Hepatocyte (in vitro differentiated cells): ENCODE measurements at regions not wholly inside any gene's neighbourhood (a gene's known extent, or its start where the extent isn't known, plus 50 kb on each side); places are given as distances from the start of the nearest gene placed in this dataset.

Experiments used
- DNase-seq: peaks from one replicate; pipeline ENCODE4 v3.0.0-alpha.2; 2016; ENCODE audit warnings: low spot score
- H2AFZ ChIP-seq: fragments of 200-600 bp; sonication (generic); 2 replicates; pipeline ENCODE4 v1.6.0; 2016; ENCODE audit warnings: antibody characterized with exemption, mild to moderate bottlenecking
- H3K27ac ChIP-seq: fragments of 200-600 bp; sonication (generic); 2 replicates; pipeline ENCODE4 v1.5.1; 2016; ENCODE audit warnings: mild to moderate bottlenecking
- H3K27me3 ChIP-seq: fragments of 200-600 bp; sonication (generic); 2 replicates; pipeline ENCODE4 v1.6.1; 2016
- H3K36me3 ChIP-seq: fragments of 200-600 bp; sonication (generic); replicated peaks from 2 replicates; pipeline ENCODE4 v1.5.1; 2016; ENCODE audit warnings: low read depth; ENCODE audit not compliant: insufficient read depth
- H3K4me1 ChIP-seq: fragments of 200-600 bp; sonication (generic); 2 replicates; pipeline ENCODE4 v1.5.1; 2016; ENCODE audit warnings: mild to moderate bottlenecking, moderate library complexity; ENCODE audit not compliant: insufficient read depth
- H3K4me2 ChIP-seq: fragments of 200-600 bp; sonication (generic); 2 replicates; pipeline ENCODE4 v1.6.0; 2016
- H3K4me3 ChIP-seq: fragments of 200-600 bp; sonication (generic); 2 replicates; pipeline ENCODE4 v1.5.1; 2016; ENCODE audit warnings: mild to moderate bottlenecking
- H3K79me2 ChIP-seq: fragments of 200-600 bp; sonication (generic); 2 replicates; pipeline ENCODE4 v1.6.0; 2017; ENCODE audit warnings: mild to moderate bottlenecking
- H3K9me2 ChIP-seq: fragments of 200-600 bp; sonication (generic); replicated peaks from 2 replicates; pipeline ENCODE4 v1.6.0; 2017; ENCODE audit warnings: mild to moderate bottlenecking; ENCODE audit not compliant: insufficient read depth
- H3K9me3 ChIP-seq: fragments of 200-600 bp; sonication (generic); 2 replicates; pipeline ENCODE4 v1.5.1; 2016; ENCODE audit warnings: low read depth, mild to moderate bottlenecking
- H4K20me1 ChIP-seq: fragments of 200-600 bp; sonication (generic); 2 replicates; pipeline ENCODE4 v1.6.0; 2016; ENCODE audit warnings: mild to moderate bottlenecking; ENCODE audit not compliant: insufficient read depth, poor library complexity, severe bottlenecking
- CTCF ChIP-seq: fragments of 200-600 bp; sonication (generic); IDR thresholded peaks from 2 replicates; pipeline ENCODE4 v1.5.1; 2016; ENCODE audit warnings: antibody characterized with exemption, mild to moderate bottlenecking; ENCODE audit not compliant: poor library complexity
- EZH2 ChIP-seq: fragments of 200-600 bp; sonication (generic); IDR thresholded peaks from 2 replicates; pipeline ENCODE4 v1.6.1; 2016; ENCODE audit warnings: antibody characterized with exemption, mild to moderate bottlenecking, borderline replicate concordance
- EZH2phosphoT487 ChIP-seq: fragments of 200-600 bp; sonication (generic); IDR thresholded peaks from one replicate; pipeline ENCODE4 v1.6.1; 2018; ENCODE audit warnings: antibody characterized with exemption, mild to moderate bottlenecking, low read depth, moderate library complexity; ENCODE audit not compliant: unreplicated experiment, severe bottlenecking
- WGBS: methylation state at CpG from one replicate; pipeline ENCODE4 v1.1.6; 2016; ENCODE audit warnings: low lambda C conversion rate; ENCODE audit errors: missing lambda C conversion rate; 5-methylcytosine and 5-hydroxymethylcytosine counted together

DNA sequence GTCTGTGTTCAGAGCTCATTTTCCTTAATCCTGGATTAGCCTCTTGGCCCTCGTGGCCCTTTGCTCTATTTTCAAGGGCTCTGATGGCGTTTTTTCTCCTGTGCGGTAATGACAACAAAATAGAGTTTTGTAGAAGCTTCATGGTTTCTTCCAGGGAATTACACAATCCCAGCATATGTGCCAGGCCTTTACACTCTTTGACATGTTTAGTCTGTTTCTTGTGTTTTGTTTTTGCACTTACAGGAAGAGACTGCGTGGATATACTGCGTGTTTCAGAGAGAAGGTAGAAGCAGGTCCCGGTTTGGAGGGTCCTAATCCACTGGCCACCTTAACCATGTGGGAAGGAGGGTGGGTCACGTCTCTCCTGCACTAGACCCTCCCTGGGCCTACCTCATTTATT, 400.2 kb upstream of the IRX4 start:
- no peaks in the 10 kb centered on the region for H3K79me2 ChIP-seq
- no peak overlapping the region for H3K27ac ChIP-seq
- no peaks in the 10 kb centered on the region for H3K9me3 ChIP-seq
- H3K4me2 ChIP-seq, result no peak overlapping the region
- H3K9me2 ChIP-seq, result no peaks in the 10 kb centered on the region
- no peaks in the 10 kb centered on the region for H3K4me1 ChIP-seq
- H2AFZ ChIP-seq, result no peak overlapping the region
- no peak for TF ChIP-seq CTCF
- no peak for TF ChIP-seq EZH2phosphoT487
- no peak for TF ChIP-seq EZH2
- H3K4me3 ChIP-seq, result no peak overlapping the region
- no peaks in the 10 kb centered on the region for H4K20me1 ChIP-seq
- no peaks in the 10 kb centered on the region for H3K36me3 ChIP-seq
- no peak for DNase-seq
- no peaks in the 10 kb centered on the region for H3K27me3 ChIP-seq
- 75% methylated on average over 7 of the region's 7 CpGs for WGBS

DNA sequence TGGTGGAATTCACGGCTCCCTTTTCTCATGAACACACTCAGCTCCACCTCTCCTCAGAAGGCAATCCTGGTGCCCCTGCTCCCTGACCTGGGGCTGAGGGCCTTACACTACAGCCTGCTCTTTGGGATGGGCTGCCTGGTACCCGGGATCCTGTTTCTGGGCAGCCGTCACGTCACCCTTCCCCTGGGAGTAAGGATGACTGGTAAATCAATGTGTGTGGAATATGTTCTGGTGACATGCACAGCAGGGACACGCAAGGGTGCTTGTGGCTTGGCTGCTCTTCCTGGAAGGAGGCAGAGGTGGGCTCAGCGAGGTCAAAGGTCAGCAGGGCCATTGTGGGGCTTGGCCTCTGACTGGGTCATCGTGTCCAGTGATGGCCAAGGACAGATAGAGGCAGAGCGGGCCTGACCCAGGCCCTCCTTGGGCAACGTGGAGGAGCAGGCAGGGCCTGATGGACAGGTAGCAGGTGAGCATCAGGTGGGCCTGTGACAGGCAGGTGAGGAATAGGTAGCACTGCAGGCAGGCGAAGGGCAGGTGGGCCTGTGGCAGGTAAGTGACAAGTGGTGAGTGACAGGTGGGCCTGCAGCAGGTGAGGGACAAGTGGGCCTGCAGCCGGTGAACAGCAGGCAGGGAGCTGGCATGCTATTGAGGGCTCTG, 399.4 kb upstream of the IRX4 start:
- Histone ChIP-seq H3K27ac (no peak overlapping the region), H4K20me1 (no peaks in the 10 kb centered on the region), H3K9me3 (no peaks in the 10 kb centered on the region), H3K79me2 (no peaks in the 10 kb centered on the region), H2AFZ (no peak overlapping the region), H3K4me3 (no peak overlapping the region), H3K4me1 (no peaks in the 10 kb centered on the region), H3K27me3 (no peaks in the 10 kb centered on the region), H3K36me3 (no peaks in the 10 kb centered on the region), H3K9me2 (no peaks in the 10 kb centered on the region), H3K4me2 (no peak overlapping the region)
- DNase-seq, result no peak
- TF ChIP-seq EZH2phosphoT487, result no peak
- no peak for TF ChIP-seq EZH2
- no peak for TF ChIP-seq CTCF
- WGBS, result 73% methylated on average over 11 of the region's 11 CpGs

GRCh38 chr5:2281446-2281845, 398.7 kb upstream of the IRX4 start:
- H3K9me2 ChIP-seq, result no peaks in the 10 kb centered on the region
- WGBS, result 93% methylated on average over 3 of the region's 3 CpGs
- no peak for TF ChIP-seq EZH2phosphoT487
- TF ChIP-seq EZH2, result no peak
- no peak for TF ChIP-seq CTCF
- no peaks in the 10 kb centered on the region for H3K36me3 ChIP-seq
- H3K4me2 ChIP-seq, result no peak overlapping the region
- H3K9me3 ChIP-seq, result no peaks in the 10 kb centered on the region
- DNase-seq, result no peak
- H3K79me2 ChIP-seq, result no peaks in the 10 kb centered on the region
- H4K20me1 ChIP-seq, result no peaks in the 10 kb centered on the region
- H3K27me3 ChIP-seq, result no peaks in the 10 kb centered on the region
- no peaks in the 10 kb centered on the region for H3K4me1 ChIP-seq
- no peak overlapping the region for H3K4me3 ChIP-seq
- no peak overlapping the region for H3K27ac ChIP-seq
- no peak overlapping the region for H2AFZ ChIP-seq
